K562 (cell line): ENCODE measurements at regions not wholly inside any gene's neighbourhood (a gene's known extent, or its start where the extent isn't known, plus 50 kb on each side); places are given as distances from the start of the nearest gene placed in this dataset.
A peak's percentile ranks its signal among the peaks of the same experiment; 100 is the strongest.

Experiments
- ATAC-seq: fragments of 200-7000 bp; cut with Tn5 transposase; 3 replicates; pipeline ENCODE4 v1.9.1; 2020; ENCODE audit warnings: moderate library complexity
- BruUV-seq: library from RNA; stranded (reverse); fragments of 400-500 nt; replicated peaks from 2 replicates; lab custom pipeline; 2021; lab: Mats Ljungman, UMichigan
- CTCF ChIA-PET: fragments of 300-600 bp; formaldehyde crosslinking; extraction: SDS; loops from one replicate; lab custom pipeline; 2021; ENCODE audit warnings: low intra/inter-chr PET ratio; lab: Yijun Ruan, JAX
- POLR2A ChIA-PET: fragments of 300-600, 350-650 bp; sonication (Branson Sonifier 250); formaldehyde crosslinking; extraction: SDS; loops from one replicate; lab custom pipeline; 2021; ENCODE audit warnings: antibody characterized with exemption, inconsistent platforms; lab: Yijun Ruan, JAX
- DNase-seq, 4 experiments: peaks; one replicate each; pipeline versions ENCODE4 v3.0.0 to v3.0.0-alpha.2; 2011 to 2018; ENCODE audit warnings: low spot score in 3 of 4, mixed read lengths in 3 of 4; ENCODE audit errors: extremely low read depth in 1 of 4
- FAIRE-seq: peaks from 2 replicates; lab custom pipeline; 2011; peaks lifted over from hg19 to GRCh38; lab: Jason Lieb, UNC
- H2AFZ ChIP-seq: 2 replicates; pipeline ENCODE4 v1.6.0; 2011; ENCODE audit warnings: low read depth, low read length, control low read depth, inconsistent platforms
- H3K27ac ChIP-seq: fragments of 200-600 bp; 3 replicates; pipeline ENCODE4 v1.8.0; 2011; ENCODE audit warnings: low read depth, mild to moderate bottlenecking, control low read depth, inconsistent platforms, low read length, moderate library complexity, mixed read lengths; ENCODE audit errors: extremely low read depth
- H3K27me3 ChIP-seq, 2 experiments: fragments of 300-600 bp in 1 of 2; 2 replicates in 1 of 2; 3 replicates in 1 of 2; pipeline versions ENCODE4 v1.6.0 to v1.8.0; 2011; ENCODE audit warnings: inconsistent platforms in 2 of 2, low read length in 2 of 2, mild to moderate bottlenecking in 1 of 2, mixed read lengths in 1 of 2, moderate library complexity in 1 of 2; ENCODE audit not compliant: control insufficient read depth in 2 of 2, insufficient read depth in 2 of 2
- H3K36me3 ChIP-seq: fragments of 300-600 bp; 3 replicates; pipeline ENCODE4 v1.8.0; 2011; ENCODE audit warnings: mild to moderate bottlenecking, low read length, inconsistent platforms; ENCODE audit not compliant: control insufficient read depth, insufficient read depth
- H3K4me1 ChIP-seq, 2 experiments: fragments of 200-600 bp in 1 of 2; replicated peaks in 1 of 2; 2 replicates in 1 of 2; 3 replicates in 1 of 2; pipeline versions ENCODE4 v1.5.1 to v1.8.0; 2011; ENCODE audit warnings: inconsistent platforms in 2 of 2, low read length in 2 of 2, mild to moderate bottlenecking in 1 of 2, mixed read lengths in 1 of 2, moderate library complexity in 1 of 2; ENCODE audit not compliant: control insufficient read depth in 2 of 2, insufficient read depth in 2 of 2
- H3K4me2 ChIP-seq: 2 replicates; pipeline ENCODE4 v1.6.1; 2011; ENCODE audit warnings: low read length, control low read depth, inconsistent platforms, mixed read lengths; ENCODE audit not compliant: insufficient read depth
- H3K4me3 ChIP-seq: fragments of 200-600 bp; sonication (generic), shearing (Covaris generic); 2 replicates; pipeline ENCODE4 v1.5.1; 2016; ENCODE audit warnings: control low read depth, inconsistent platforms
- H3K79me2 ChIP-seq: fragments of 200-600 bp; 3 replicates; pipeline ENCODE4 v1.8.0; 2011; ENCODE audit warnings: low read length, inconsistent platforms; ENCODE audit not compliant: control insufficient read depth, insufficient read depth
- H3K9ac ChIP-seq, 2 experiments: 2 replicates each; pipeline versions ENCODE4 v1.6.0 to v1.6.1; 2011; ENCODE audit warnings: low read depth in 2 of 2, low read length in 2 of 2, control low read depth in 1 of 2, inconsistent platforms in 1 of 2, mild to moderate bottlenecking in 1 of 2, mixed read lengths in 1 of 2; ENCODE audit not compliant: insufficient read depth in 1 of 2
- H3K9me1 ChIP-seq: one replicate; pipeline ENCODE4 v1.6.0; 2011; ENCODE audit warnings: inconsistent platforms, mild to moderate bottlenecking, low read length, moderate library complexity; ENCODE audit not compliant: control insufficient read depth, insufficient read depth
- H3K9me3 ChIP-seq: replicated peaks from 2 replicates; pipeline ENCODE4 v1.5.1; 2011; ENCODE audit warnings: low read depth, low read length, inconsistent platforms; ENCODE audit not compliant: control insufficient read depth, insufficient read depth
- H4K20me1 ChIP-seq: replicated peaks from 2 replicates; pipeline ENCODE4 v1.6.1; 2011; ENCODE audit warnings: low read length, inconsistent platforms, mixed read lengths; ENCODE audit not compliant: control insufficient read depth, insufficient read depth
- COPS2 ChIP-seq: fragments of 450-650 bp; conservative IDR thresholded peaks from 2 replicates; pipeline ENCODE4 v1.6.1; 2016; ENCODE audit warnings: mild to moderate bottlenecking, moderate library complexity
- CREB1 ChIP-seq, 2 experiments: sonication (generic) in 1 of 2; formaldehyde crosslinking in 1 of 2; IDR thresholded peaks; 2 replicates each; pipeline versions ENCODE4 v1.6.1 to v1.8.0; 2012 to 2022; ENCODE audit warnings: inconsistent platforms in 1 of 2, mild to moderate bottlenecking in 1 of 2, missing genetic modification reagents in 1 of 2, moderate library complexity in 1 of 2
- PML ChIP-seq: IDR thresholded peaks from 2 replicates; pipeline ENCODE4 v1.6.1; 2012; ENCODE audit warnings: low read length, inconsistent platforms
- SPI1 ChIP-seq: IDR thresholded peaks from 2 replicates; pipeline ENCODE4 v1.6.1; 2011; ENCODE audit warnings: low read depth, low read length, control low read depth, borderline replicate concordance
- TRIM28 ChIP-seq: fragments of 450-650 bp; IDR thresholded peaks from 2 replicates; pipeline ENCODE4 v1.6.1; 2017
- ZNF830 ChIP-seq: fragments of 250-450 bp; sonication (Bioruptor Pico); IDR thresholded peaks from 2 replicates; pipeline ENCODE4 v1.5.0; 2021; ENCODE audit warnings: mild to moderate bottlenecking
- WGBS: fragments of 100-300 bp; shearing (Covaris generic); methylation state at CpG from one replicate; pipeline ENCODE4 v1.1.6; 2016; ENCODE audit warnings: low coverage, mixed read lengths; ENCODE audit not compliant: insufficient coverage; ENCODE audit errors: missing lambda C conversion rate; 5-methylcytosine and 5-hydroxymethylcytosine counted together
- in situ Hi-C: fragments of 300-500 bp; cut with MboI; formaldehyde crosslinking; loops from 4 replicates; pipeline ENCODE4 v1.15.0; 2018; ENCODE audit warnings: inconsistent platforms, mixed read lengths
- intact Hi-C: fragments of 100-400 bp; cut with micrococcal nuclease; formaldehyde crosslinking; loops from 2 replicates; pipeline ENCODE4 v1.14.2; 2022

GRCh38 chr6:15775076-15775634 lies 112.3 kb upstream of the DTNBP1 start:
- ChIA-PET CTCF (no interaction called here), POLR2A (interaction anchor here (0.7 to 1.0 kb wide), 2 partner anchors 9 to 12 kb away, joined by 3 read pairs; no protein-coding TSS in a partner anchor)
- DNase-seq (no peak), ATAC-seq (no peak), FAIRE-seq (no peak)
- Histone ChIP-seq H3K4me2 (no peak overlapping the region), H3K79me2 (no peaks in the 10 kb centered on the region), H3K36me3 (no peaks in the 10 kb centered on the region), H3K9me3 (no peaks in the 10 kb centered on the region), H2AFZ (no peak overlapping the region), H4K20me1 (no peaks in the 10 kb centered on the region), H3K9me1 (no peaks in the 10 kb centered on the region), H3K4me1 (peaks cover 0 to 9% of the 10 kb centered on the region in 2 experiments; a peak in 4 of 5 replicates), H3K27me3 (no peaks in the 10 kb centered on the region; a peak in 1 of 5 replicates), H3K9ac (no peak overlapping the region), H3K4me3 (no peak overlapping the region), H3K27ac (no peak overlapping the region)
- no TSS peak for BruUV-seq
- 64% methylated on average over 2 of the region's 2 CpGs for WGBS
- intact Hi-C loops (no loop called here), in situ Hi-C loops (no loop called here)
- no peak for TF ChIP-seq TRIM28
- no peak for TF ChIP-seq CREB1 (IDR thresholded peaks at IDR 0.05)
- TF ChIP-seq CREB1 (CRISPR knock-in tag; IDR thresholded peaks at IDR 0.05), result no peak
- no peak for TF ChIP-seq PML
- no peak for TF ChIP-seq ZNF830 (CRISPR knock-in tag)

- no TSS peak for BruUV-seq
- H3K9me1 ChIP-seq, result no peaks in the 10 kb centered on the region
- FAIRE-seq (no peak), ATAC-seq (no peak), DNase-seq (no peak)
- H2AFZ ChIP-seq, result no peak overlapping the region
- peaks cover 0 to 21% of the 10 kb centered on the region in 2 experiments; a peak in 4 of 5 replicates for H3K4me1 ChIP-seq
- no peak overlapping the region for H3K9ac ChIP-seq
- no peak overlapping the region for H3K4me3 ChIP-seq
- intact Hi-C loops, result no loop called here
- ChIA-PET CTCF (interaction anchor here (0.6 kb wide), 1 partner anchor 84 kb away, joined by 3 read pairs; no protein-coding TSS in a partner anchor), POLR2A (interaction anchor here (1.0 to 1.1 kb wide), 2 partner anchors 16 to 355 kb away, joined by 3 to 4 read pairs; partner anchors contain the start of gene MYLIP)
- H3K4me2 ChIP-seq, result no peak overlapping the region
- no peak for TF ChIP-seq COPS2
- TF ChIP-seq SPI1, result peak; percentile 89
- in situ Hi-C loops, result no loop called here
- no peak overlapping the region for H3K27ac ChIP-seq
- 22% methylated on average over 3 of the region's 3 CpGs for WGBS
- H3K27me3 ChIP-seq, result no peaks in the 10 kb centered on the region; a peak in 1 of 5 replicates
- no peaks in the 10 kb centered on the region for H3K79me2 ChIP-seq
- H3K9me3 ChIP-seq, result no peaks in the 10 kb centered on the region
- no peaks in the 10 kb centered on the region for H3K36me3 ChIP-seq
- no peaks in the 10 kb centered on the region for H4K20me1 ChIP-seq
Measured at GRCh38 chr6:15773806-15774410, 111.1 kb upstream of the DTNBP1 start.
